H1 (cell line): ENCODE measurements at regions not wholly inside any gene's neighbourhood (a gene's known extent, or its start where the extent isn't known, plus 50 kb on each side); places are given as distances from the start of the nearest gene placed in this dataset.

Experiments used
- CTCF ChIA-PET: fragments of 300-600 bp; sonication (Branson Sonifier 250); formaldehyde crosslinking; loops from one replicate; lab custom pipeline; 2021; ENCODE audit not compliant: partially characterized antibody; lab: Charles Lee
- POLR2A ChIA-PET: fragments of 300-600 bp; sonication (Branson Sonifier 250); formaldehyde crosslinking; loops from one replicate; lab custom pipeline; 2021; ENCODE audit warnings: inconsistent platforms; ENCODE audit not compliant: partially characterized antibody; lab: Charles Lee
- DNase-seq, 2 experiments: peaks; one replicate each; pipeline versions ENCODE4 v3.0.0 to v3.0.0-alpha.2; 2010 to 2022; ENCODE audit warnings: low spot score in 2 of 2, low read depth in 1 of 2, mixed read lengths in 1 of 2
- FAIRE-seq: peaks from 2 replicates; lab custom pipeline; 2011; peaks lifted over from hg19 to GRCh38; lab: Jason Lieb, UNC
- H2AFZ ChIP-seq: 2 replicates; pipeline ENCODE4 v1.8.1; 2012; ENCODE audit warnings: low read length, inconsistent platforms
- H2AK5ac ChIP-seq: 2 replicates; pipeline ENCODE4 v1.6.1; 2013; ENCODE audit warnings: low read depth, low read length
- H2BK120ac ChIP-seq: replicated peaks from 2 replicates; pipeline ENCODE3; 2013; ENCODE audit warnings: low read depth, low read length, inconsistent platforms
- H2BK12ac ChIP-seq: 2 replicates; pipeline ENCODE4 v1.6.1; 2013; ENCODE audit warnings: low read depth, low read length
- H2BK15ac ChIP-seq: 2 replicates; pipeline ENCODE4 v1.6.1; 2013; ENCODE audit warnings: low read length
- H2BK20ac ChIP-seq: 2 replicates; pipeline ENCODE4 v1.6.1; 2013; ENCODE audit warnings: low read length
- H2BK5ac ChIP-seq: 2 replicates; pipeline ENCODE4 v1.6.1; 2013; ENCODE audit warnings: low read depth, low read length
- H3K14ac ChIP-seq: 2 replicates; pipeline ENCODE4 v1.6.1; 2013; ENCODE audit warnings: inconsistent platforms; ENCODE audit not compliant: insufficient read length
- H3K18ac ChIP-seq: 2 replicates; pipeline ENCODE4 v1.6.1; 2013; ENCODE audit warnings: low read length; ENCODE audit errors: extremely low read depth
- H3K23ac ChIP-seq: 2 replicates; pipeline ENCODE4 v1.6.1; 2013; ENCODE audit warnings: inconsistent platforms; ENCODE audit not compliant: insufficient read length
- H3K23me2 ChIP-seq: 2 replicates; pipeline ENCODE4 v1.6.1; 2013; ENCODE audit warnings: low read depth, low read length
- H3K27ac ChIP-seq: 2 replicates; pipeline ENCODE4 v1.6.1; 2011; ENCODE audit warnings: low read depth, low read length, inconsistent platforms
- H3K27me3 ChIP-seq, 4 experiments: replicated peaks in 1 of 4; 1 replicate in 1 of 4; 2 replicates in 3 of 4; pipeline versions ENCODE4 v1.6.1 to v1.8.1; 2011 to 2013; ENCODE audit warnings: low read length in 3 of 4, mild to moderate bottlenecking in 3 of 4, inconsistent platforms in 2 of 4, mixed read lengths in 2 of 4, moderate library complexity in 1 of 4; ENCODE audit not compliant: control insufficient read depth in 3 of 4, insufficient read depth in 3 of 4; ENCODE audit errors: extremely low read depth in 1 of 4
- H3K36me3 ChIP-seq, 4 experiments: 2 replicates each; pipeline versions ENCODE4 v1.6.1 to v1.8.1; 2011 to 2013; ENCODE audit warnings: mild to moderate bottlenecking in 4 of 4, low read length in 3 of 4, moderate library complexity in 2 of 4, control low read depth in 1 of 4, inconsistent platforms in 1 of 4; ENCODE audit not compliant: insufficient read depth in 4 of 4, control insufficient read depth in 2 of 4
- H3K4ac ChIP-seq: replicated peaks from 2 replicates; pipeline ENCODE3; 2013; ENCODE audit warnings: low read length, low read depth, mixed read lengths, inconsistent platforms; ENCODE audit not compliant: insufficient read length
- H3K4me1 ChIP-seq, 4 experiments: replicated peaks in 1 of 4; 1 replicate in 1 of 4; 2 replicates in 3 of 4; pipeline versions ENCODE4 v1.6.1 to v1.8.1; 2011 to 2013; ENCODE audit warnings: low read length in 3 of 4, inconsistent platforms in 2 of 4, mixed read lengths in 1 of 4; ENCODE audit not compliant: insufficient read depth in 4 of 4, control insufficient read depth in 3 of 4
- H3K4me2 ChIP-seq, 2 experiments: 2 replicates each; pipeline versions ENCODE4 v1.6.1 to v1.8.1; 2011 to 2013; ENCODE audit warnings: low read depth in 2 of 2, low read length in 2 of 2, control low read depth in 1 of 2, inconsistent platforms in 1 of 2, mild to moderate bottlenecking in 1 of 2; ENCODE audit not compliant: insufficient read depth in 1 of 2
- H3K4me3 ChIP-seq, 4 experiments: fragments of 200-600, 300-600 bp in 1 of 4; sonication (generic), shearing (Covaris generic), sonication (Bioruptor Twin) in 1 of 4; 2 replicates each; pipeline versions ENCODE4 v1.5.1 to v1.8.1; 2011 to 2016; ENCODE audit warnings: low read length in 4 of 4, low read depth in 3 of 4, control low read depth in 2 of 4, inconsistent platforms in 2 of 4, mild to moderate bottlenecking in 2 of 4, mixed read lengths in 1 of 4, moderate library complexity in 1 of 4; ENCODE audit not compliant: insufficient read depth in 2 of 4; ENCODE audit errors: extremely low read depth in 1 of 4
- H3K56ac ChIP-seq: replicated peaks from 2 replicates; pipeline ENCODE3; 2013; ENCODE audit warnings: low read depth, mild to moderate bottlenecking, mixed read lengths, low read length, inconsistent platforms; ENCODE audit not compliant: insufficient read length
- H3K79me1 ChIP-seq: 2 replicates; pipeline ENCODE4 v1.6.1; 2013; ENCODE audit warnings: low read depth, low read length, control low read depth
- H3K79me2 ChIP-seq, 2 experiments: 2 replicates each; pipeline versions ENCODE4 v1.6.1 to v1.8.1; 2012 to 2013; ENCODE audit warnings: low read length in 2 of 2, mild to moderate bottlenecking in 2 of 2, inconsistent platforms in 1 of 2; ENCODE audit not compliant: insufficient read depth in 2 of 2, control insufficient read depth in 1 of 2
- H3K9ac ChIP-seq, 4 experiments: replicated peaks in 1 of 4; 1 replicate in 1 of 4; 2 replicates in 3 of 4; pipeline versions ENCODE4 v1.6.1 to v1.8.1; 2011 to 2013; ENCODE audit warnings: low read depth in 3 of 4, low read length in 3 of 4, control low read depth in 2 of 4, mild to moderate bottlenecking in 2 of 4, moderate library complexity in 2 of 4, inconsistent platforms in 1 of 4; ENCODE audit errors: extremely low read depth in 1 of 4
- H3K9me3 ChIP-seq, 2 experiments: 2 replicates each; pipeline versions ENCODE4 v1.6.1 to v1.8.1; 2012 to 2013; ENCODE audit warnings: mild to moderate bottlenecking in 2 of 2, moderate library complexity in 2 of 2, control low read depth in 1 of 2, inconsistent platforms in 1 of 2, low read depth in 1 of 2, low read length in 1 of 2, mixed read lengths in 1 of 2; ENCODE audit not compliant: insufficient read depth in 2 of 2
- H4K20me1 ChIP-seq, 2 experiments: replicated peaks in 1 of 2; 2 replicates each; pipeline versions ENCODE3 to v1.8.1; 2011 to 2013; ENCODE audit warnings: inconsistent platforms in 2 of 2, low read length in 2 of 2, mild to moderate bottlenecking in 1 of 2; ENCODE audit not compliant: insufficient read depth in 2 of 2, control insufficient read depth in 1 of 2
- H4K5ac ChIP-seq: 2 replicates; pipeline ENCODE4 v1.6.1; 2013; ENCODE audit warnings: low read length, low read depth, mixed read lengths, inconsistent platforms; ENCODE audit not compliant: insufficient read length
- H4K8ac ChIP-seq: 2 replicates; pipeline ENCODE4 v1.8.0; 2013; ENCODE audit warnings: mild to moderate bottlenecking, moderate library complexity, low read length, inconsistent platforms; ENCODE audit not compliant: insufficient read depth; ENCODE audit errors: extremely low read depth
- H4K91ac ChIP-seq: replicated peaks from 2 replicates; pipeline ENCODE3; 2013; ENCODE audit warnings: low read length, mixed read lengths, inconsistent platforms; ENCODE audit not compliant: insufficient read length
- EGR1 ChIP-seq: IDR thresholded peaks from 2 replicates; pipeline ENCODE4 v1.6.1; 2011; ENCODE audit warnings: low read depth, low read length, borderline replicate concordance
- EZH2 ChIP-seq: fragments of 200-600 bp; sonication (generic); IDR thresholded peaks from 2 replicates; pipeline ENCODE4 v1.7.1; 2012; ENCODE audit warnings: low read depth, mild to moderate bottlenecking, moderate library complexity, low read length, inconsistent platforms; ENCODE audit not compliant: severe bottlenecking
- WGBS, 2 experiments: shearing (Covaris generic) in 1 of 2; methylation state at CpG; one replicate each; pipeline versions ENCODE4 v1.1.6 to v1.1.7; 2013 to 2015; ENCODE audit warnings: low lambda C conversion rate in 2 of 2, mixed read lengths in 2 of 2, inconsistent platforms in 1 of 2, low coverage in 1 of 2, missing lambda C conversion rate in 1 of 2; ENCODE audit not compliant: insufficient replicate concordance in 2 of 2, insufficient coverage in 1 of 2, insufficient read length in 1 of 2; ENCODE audit errors: extremely low coverage in 1 of 2, missing lambda C conversion rate in 1 of 2; 5-methylcytosine and 5-hydroxymethylcytosine counted together

DNA sequence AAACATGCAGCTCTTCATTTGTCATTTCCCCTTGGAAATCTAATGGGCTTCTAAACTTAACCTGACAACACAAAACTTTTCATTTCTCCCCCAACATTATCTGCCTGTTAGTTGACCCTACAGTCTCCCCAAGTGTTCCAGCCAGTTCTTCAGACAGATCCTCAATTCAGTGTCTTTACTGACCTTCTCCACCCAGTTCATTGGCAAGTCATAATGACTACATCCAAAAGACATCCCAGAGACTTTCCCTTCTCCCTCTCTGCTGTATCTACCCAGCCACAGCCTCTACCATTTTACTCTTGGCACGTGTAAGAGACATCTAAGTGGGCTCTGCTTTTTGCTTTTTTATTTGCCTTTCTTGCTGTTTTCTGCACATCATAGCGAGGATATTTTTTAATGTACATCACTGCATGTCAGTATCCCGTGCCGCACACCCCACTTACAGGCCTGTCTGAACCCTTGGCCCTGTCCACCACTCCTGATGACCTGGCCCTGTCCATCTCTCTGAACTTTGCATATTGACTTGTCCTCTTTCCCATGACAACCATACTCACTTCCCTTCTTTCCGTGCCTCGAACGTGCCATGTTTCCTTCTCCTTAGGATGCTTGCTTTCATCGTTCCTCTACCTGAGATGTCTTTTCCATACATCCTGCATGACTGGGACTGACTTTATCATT is 391.9 kb downstream of the IRS2 start:
- Histone ChIP-seq H4K91ac (no peak overlapping the region), H3K79me2 (no peaks in the 10 kb centered on the region), H4K20me1 (no peaks in the 10 kb centered on the region), H3K23ac (no peak overlapping the region), H3K18ac (no peak overlapping the region), H3K9me3 (no peaks in the 10 kb centered on the region), H3K9ac (no peak overlapping the region), H3K79me1 (no peaks in the 10 kb centered on the region), H3K14ac (no peak overlapping the region), H3K56ac (no peak overlapping the region), H3K23me2 (no peaks in the 10 kb centered on the region), H3K27ac (no peak overlapping the region), H3K4ac (no peak overlapping the region), H2BK15ac (no peak overlapping the region), H3K4me2 (no peak overlapping the region), H3K36me3 (no peaks in the 10 kb centered on the region), H3K27me3 (no peaks in the 10 kb centered on the region), H2BK120ac (no peak overlapping the region), H2BK12ac (no peak overlapping the region), H4K5ac (no peak overlapping the region), H3K4me3 (no peak overlapping the region), H3K4me1 (no peaks in the 10 kb centered on the region), H2BK20ac (no peak overlapping the region), H2AK5ac (no peak overlapping the region), H2AFZ (no peak overlapping the region), H2BK5ac (no peak overlapping the region), H4K8ac (no peak overlapping the region)
- ChIA-PET CTCF (interaction anchor here (1.0 kb wide), 1 partner anchor 13 kb away, joined by 3 read pairs; no protein-coding TSS in a partner anchor), POLR2A (no interaction called here)
- 84% methylated on average over 8 of the region's 8 CpGs; no CpG with 5 or more reads in 1 of the 2 experiments for WGBS, 2 experiments
- DNase-seq (no peak), FAIRE-seq (no peak)
- TF ChIP-seq EZH2 (no peak), EGR1 (no peak)
